ENCODE measurements at regions not wholly inside any gene's neighbourhood (a gene's known extent, or its start where the extent isn't known, plus 50 kb on each side); places are given as distances from the start of the nearest gene placed in this dataset.

GRCh38 chr13:73372666-73373627 is 314.1 kb downstream of the KLF5 start:
- TF ChIP-seq FOXP2 (optimal IDR thresholded peaks at IDR 0.05; ENCODE audit: borderline replicate concordance, extremely low read depth, extremely low read length, insufficient read depth) (no peak), POLR2AphosphoS5 (IDR thresholded peaks at IDR 0.05; ENCODE audit: low read depth, low read length) (no peak), TAF1 (IDR thresholded peaks at IDR 0.05; ENCODE audit: borderline replicate concordance, insufficient read depth, low read length) (no peak), REST (IDR thresholded peaks at IDR 0.05; ENCODE audit: insufficient read depth in 1 of 2, low read depth in 2 of 2, low read length in 2 of 2) (no peak), SIN3A (IDR thresholded peaks at IDR 0.05; ENCODE audit: borderline replicate concordance, insufficient read depth, low read length) (no peak)

GRCh38 chr13:73370066-73370465 is 311.3 kb downstream of the KLF5 start:
- no peak for TF ChIP-seq POLR2AphosphoS5 (IDR thresholded peaks at IDR 0.05; ENCODE audit: low read depth, low read length)
- TF ChIP-seq REST (IDR thresholded peaks at IDR 0.05; ENCODE audit: insufficient read depth in 1 of 2, low read depth in 2 of 2, low read length in 2 of 2) = no peak
- TF ChIP-seq SIN3A (IDR thresholded peaks at IDR 0.05; ENCODE audit: borderline replicate concordance, insufficient read depth, low read length) = no peak
- TF ChIP-seq TAF1 (IDR thresholded peaks at IDR 0.05; ENCODE audit: borderline replicate concordance, insufficient read depth, low read length) = no peak
- TF ChIP-seq FOXP2 (optimal IDR thresholded peaks at IDR 0.05; ENCODE audit: borderline replicate concordance, extremely low read depth, extremely low read length, insufficient read depth) = no peak

GRCh38 chr13:73369095-73369494 is 310.3 kb downstream of the KLF5 start:
- TF ChIP-seq POLR2AphosphoS5 (IDR thresholded peaks at IDR 0.05; ENCODE audit: low read depth, low read length) (no peak), REST (IDR thresholded peaks at IDR 0.05; ENCODE audit: insufficient read depth in 1 of 2, low read depth in 2 of 2, low read length in 2 of 2) (no peak), SIN3A (IDR thresholded peaks at IDR 0.05; ENCODE audit: borderline replicate concordance, insufficient read depth, low read length) (no peak), FOXP2 (optimal IDR thresholded peaks at IDR 0.05; ENCODE audit: borderline replicate concordance, extremely low read depth, extremely low read length, insufficient read depth) (no peak), TAF1 (IDR thresholded peaks at IDR 0.05; ENCODE audit: borderline replicate concordance, insufficient read depth, low read length) (no peak)

- no peak for TF ChIP-seq POLR2AphosphoS5 (IDR thresholded peaks at IDR 0.05; ENCODE audit: low read depth, low read length)
- TF ChIP-seq SIN3A (IDR thresholded peaks at IDR 0.05; ENCODE audit: borderline replicate concordance, insufficient read depth, low read length) = no peak
- no peak for TF ChIP-seq FOXP2 (optimal IDR thresholded peaks at IDR 0.05; ENCODE audit: borderline replicate concordance, extremely low read depth, extremely low read length, insufficient read depth)
- TF ChIP-seq TAF1 (IDR thresholded peaks at IDR 0.05; ENCODE audit: borderline replicate concordance, insufficient read depth, low read length) = no peak
- no peak for TF ChIP-seq REST (IDR thresholded peaks at IDR 0.05; ENCODE audit: insufficient read depth in 1 of 2, low read depth in 2 of 2, low read length in 2 of 2)
These were observed 309.8 kb downstream of the KLF5 start for GRCh38 chr13:73368608-73369007.

Data from PFSK-1 (cell line).